HEK293 (cell line): ENCODE measurements at regions not wholly inside any gene's neighbourhood (a gene's known extent, or its start where the extent isn't known, plus 50 kb on each side); places are given as distances from the start of the nearest gene placed in this dataset.

Source experiments
- CTCF ChIA-PET: fragments of 350-600 bp; formaldehyde crosslinking; extraction: SDS; loops from one replicate; lab custom pipeline; 2021; ENCODE audit warnings: antibody characterized with exemption; lab: Yijun Ruan, JAX
- POLR2A ChIA-PET: fragments of 300-600 bp; formaldehyde crosslinking; extraction: SDS; loops from one replicate; lab custom pipeline; 2020; ENCODE audit warnings: antibody characterized with exemption, inconsistent platforms; lab: Yijun Ruan, JAX
- H3K27ac ChIP-seq: fragments of 200-500 bp; sonication (Bioruptor generic); 2 replicates; pipeline ENCODE4 v1.5.1; 2014; ENCODE audit warnings: low read depth, low read length, control low read depth, inconsistent platforms; ENCODE audit errors: extremely low read depth
- H3K36me3 ChIP-seq, 2 experiments: fragments of 200-500 bp in 1 of 2; sonication (Bioruptor generic) in 1 of 2; 1 replicate in 1 of 2; 2 replicates in 1 of 2; pipeline ENCODE4 v1.5.1; 2014 to 2017; ENCODE audit warnings: inconsistent platforms in 2 of 2, low read length in 2 of 2; ENCODE audit not compliant: control insufficient read depth in 2 of 2, insufficient read depth in 1 of 2
- H3K4me1 ChIP-seq: fragments of 200-500 bp; sonication (Bioruptor generic); 2 replicates; pipeline ENCODE4 v1.5.1; 2014; ENCODE audit warnings: mild to moderate bottlenecking, low read length, inconsistent platforms; ENCODE audit not compliant: control insufficient read depth, insufficient read depth
- H3K4me3 ChIP-seq: 2 replicates; pipeline ENCODE4 v1.5.1; 2011; ENCODE audit warnings: low read depth, mild to moderate bottlenecking, control low read depth, low read length, moderate library complexity
- H3K9me3 ChIP-seq: fragments of 200-500 bp; sonication (Bioruptor generic); 2 replicates; pipeline ENCODE4 v1.5.1; 2014; ENCODE audit warnings: low read depth, low read length, inconsistent platforms; ENCODE audit not compliant: control insufficient read depth, insufficient read depth
- BCL11A ChIP-seq: fragments of 450-650 bp; formaldehyde crosslinking; IDR thresholded peaks from 2 replicates; pipeline ENCODE4 v1.5.1; 2016; ENCODE audit warnings: low read depth, missing biosample characterization, missing genetic modification characterization
- EGR2 ChIP-seq: fragments of 450-650 bp; formaldehyde crosslinking; IDR thresholded peaks from 2 replicates; pipeline ENCODE4 v1.5.1; 2016; ENCODE audit warnings: low read depth, missing biosample characterization, missing genetic modification characterization
- KLF16 ChIP-seq: fragments of 450-650 bp; formaldehyde crosslinking; IDR thresholded peaks from 2 replicates; pipeline ENCODE4 v1.5.1; 2017; ENCODE audit warnings: missing biosample characterization, missing genetic modification characterization
- ZBTB20 ChIP-seq: fragments of 450-650 bp; formaldehyde crosslinking; IDR thresholded peaks from 2 replicates; pipeline ENCODE4 v1.5.1; 2016; ENCODE audit warnings: missing biosample characterization, missing genetic modification characterization
- ZBTB26 ChIP-seq: fragments of 450-650 bp; formaldehyde crosslinking; optimal IDR thresholded peaks from 2 replicates; pipeline ENCODE3; 2016; ENCODE audit warnings: missing biosample characterization, mild to moderate bottlenecking, missing genetic modification characterization
- ZBTB7A ChIP-seq: fragments of 450-650 bp; formaldehyde crosslinking; IDR thresholded peaks from 2 replicates; pipeline ENCODE4 v1.5.1; 2016; ENCODE audit warnings: low read depth, missing biosample characterization, missing genetic modification characterization
- ZBTB8A ChIP-seq: fragments of 450-650 bp; formaldehyde crosslinking; IDR thresholded peaks from 2 replicates; pipeline ENCODE4 v1.5.1; 2016; ENCODE audit warnings: missing biosample characterization, missing genetic modification characterization
- ZFHX2 ChIP-seq: fragments of 450-650 bp; formaldehyde crosslinking; conservative IDR thresholded peaks from 2 replicates; pipeline ENCODE4 v1.5.1; 2016; ENCODE audit warnings: missing biosample characterization, missing genetic modification characterization
- ZIC2 ChIP-seq: fragments of 450-650 bp; formaldehyde crosslinking; IDR thresholded peaks from 2 replicates; pipeline ENCODE4 v1.5.1; 2016; ENCODE audit warnings: missing biosample characterization, missing genetic modification characterization
- ZNF2 ChIP-seq: fragments of 450-650 bp; formaldehyde crosslinking; IDR thresholded peaks from 2 replicates; pipeline ENCODE4 v1.5.1; 2016; ENCODE audit warnings: missing biosample characterization, missing genetic modification characterization
- ZNF214 ChIP-seq: fragments of 450-650 bp; formaldehyde crosslinking; IDR thresholded peaks from 2 replicates; pipeline ENCODE4 v1.5.1; 2017; ENCODE audit warnings: missing biosample characterization, mild to moderate bottlenecking, missing genetic modification characterization, borderline replicate concordance
- ZNF48 ChIP-seq: fragments of 450-650 bp; formaldehyde crosslinking; IDR thresholded peaks from 2 replicates; pipeline ENCODE4 v1.5.1; 2016; ENCODE audit warnings: missing biosample characterization, missing genetic modification characterization
- ZNF488 ChIP-seq: fragments of 450-650 bp; formaldehyde crosslinking; IDR thresholded peaks from 2 replicates; pipeline ENCODE4 v1.5.1; 2016; ENCODE audit warnings: missing biosample characterization, missing genetic modification characterization
- ZNF501 ChIP-seq: fragments of 450-650 bp; formaldehyde crosslinking; IDR thresholded peaks from 2 replicates; pipeline ENCODE4 v1.5.1; 2016; ENCODE audit warnings: missing biosample characterization, missing genetic modification characterization
- ZNF529 ChIP-seq: fragments of 450-650 bp; formaldehyde crosslinking; IDR thresholded peaks from 2 replicates; pipeline ENCODE4 v1.5.1; 2017; ENCODE audit warnings: missing genetic modification characterization, missing biosample characterization; ENCODE audit not compliant: insufficient replicate concordance
- ZNF596 ChIP-seq: fragments of 450-650 bp; IDR thresholded peaks from 2 replicates; pipeline ENCODE4 v1.5.0; 2018; ENCODE audit warnings: missing biosample characterization, mild to moderate bottlenecking, missing genetic modification characterization, moderate library complexity
- ZNF624 ChIP-seq: fragments of 450-650 bp; formaldehyde crosslinking; IDR thresholded peaks from 2 replicates; pipeline ENCODE4 v1.5.1; 2017; ENCODE audit warnings: missing biosample characterization, missing genetic modification characterization
- ZNF639 ChIP-seq: fragments of 450-650 bp; formaldehyde crosslinking; IDR thresholded peaks from 2 replicates; pipeline ENCODE4 v1.5.1; 2016; ENCODE audit warnings: missing biosample characterization, missing genetic modification characterization
- ZNF830 ChIP-seq: fragments of 450-650 bp; IDR thresholded peaks from 2 replicates; pipeline ENCODE4 v1.5.0; 2018; ENCODE audit warnings: missing biosample characterization, missing genetic modification characterization, low read depth, mild to moderate bottlenecking, moderate library complexity
- ZSCAN4 ChIP-seq: fragments of 450-650 bp; formaldehyde crosslinking; IDR thresholded peaks from 2 replicates; pipeline ENCODE4 v1.5.1; 2017; ENCODE audit warnings: missing biosample characterization, missing genetic modification characterization
- TF ChIP-seq, protein P1 (sequence below): fragments of 450-650 bp; formaldehyde crosslinking; IDR thresholded peaks from 2 replicates; pipeline ENCODE4 v1.5.1; 2016; ENCODE audit warnings: missing biosample characterization, missing genetic modification characterization
- TF ChIP-seq, protein P2 (sequence below): fragments of 450-650 bp; formaldehyde crosslinking; IDR thresholded peaks from 2 replicates; pipeline ENCODE4 v1.5.1; 2016; ENCODE audit warnings: missing biosample characterization, missing genetic modification characterization

GRCh38 chr21:43299441-43300277 is 127.3 kb downstream of the SIK1 start:
- Histone ChIP-seq H3K4me3 (no peak overlapping the region), H3K27ac (no peak overlapping the region), H3K36me3 (no peaks in the 10 kb centered on the region), H3K4me1 (no peaks in the 10 kb centered on the region), H3K9me3 (no peaks in the 10 kb centered on the region)
- TF ChIP-seq ZBTB7A (no peak), ZIC2 (tag by site-specific recombination) (peak; percentile 44; the same call in 1 of the 2 replicates), BCL11A (no peak), ZNF214 (tag by site-specific recombination) (no peak)
- ChIA-PET CTCF (interaction anchor here (0.6 kb wide), 1 partner anchor 335 kb away, joined by 4 read pairs; no protein-coding TSS in a partner anchor), POLR2A (no interaction called here)

DNA sequence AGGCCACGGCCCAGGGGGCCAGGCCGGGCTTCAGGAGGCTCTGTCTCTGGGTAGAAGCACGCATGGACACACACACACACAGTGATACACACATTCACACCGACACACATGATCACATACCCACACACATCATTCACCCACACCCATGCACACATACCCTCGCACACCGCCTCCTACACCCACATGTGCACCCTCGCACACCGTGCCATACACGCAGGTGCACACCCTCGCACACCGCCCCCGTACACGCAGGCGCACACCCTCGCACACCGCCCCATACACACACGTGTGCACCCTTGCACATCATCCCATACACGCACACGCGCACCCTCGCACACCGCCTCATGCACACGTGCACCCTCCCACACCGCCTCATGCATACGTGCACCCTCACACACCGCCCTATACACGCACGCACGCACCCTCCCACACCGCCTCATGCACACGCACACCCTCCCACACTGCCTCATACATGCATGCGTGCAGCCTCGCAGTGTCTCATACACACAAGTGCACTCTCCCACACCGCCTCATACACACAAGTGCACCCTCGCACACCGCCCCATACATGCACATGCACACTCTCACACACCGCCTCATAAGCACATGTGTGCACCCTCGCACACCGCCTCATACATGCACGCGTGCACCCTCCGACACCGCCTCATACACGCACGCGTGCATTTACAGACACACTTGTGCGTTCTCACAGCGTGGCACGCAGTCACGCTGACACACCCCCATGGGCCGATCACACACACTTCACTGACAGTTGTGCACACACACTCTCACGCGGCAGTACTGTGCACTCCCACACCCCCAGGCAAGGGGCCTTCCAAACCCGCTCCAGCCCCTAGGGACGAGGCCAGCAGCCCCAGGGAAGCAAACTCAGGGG is 128.1 kb downstream of the SIK1 start:
- H3K4me1 ChIP-seq: no peaks in the 10 kb centered on the region
- POLR2A ChIA-PET: no interaction called here
- H3K4me3 ChIP-seq: no peak overlapping the region
- no peaks in the 10 kb centered on the region for H3K36me3 ChIP-seq
- H3K9me3 ChIP-seq: no peaks in the 10 kb centered on the region
- no peak overlapping the region for H3K27ac ChIP-seq
- TF ChIP-seq ZSCAN4 (tag by site-specific recombination) (0 out of 2 replicates have a peak, but pooled peaks have one; percentile 41), ZBTB26 (tag by site-specific recombination) (no peak), ZNF48 (tag by site-specific recombination) (peak; percentile 9; the same call in 1 of the 2 replicates), ZFHX2 (tag by site-specific recombination) (peak; percentile 96), EGR2 (peak; percentile 95), ZNF830 (tag by site-specific recombination) (no peak)
- CTCF ChIA-PET: no interaction called here

GRCh38 chr21:43297989-43298388 is 128.9 kb downstream of the SIK1 start:
- Histone ChIP-seq H3K9me3 (no peaks in the 10 kb centered on the region), H3K27ac (no peak overlapping the region), H3K4me1 (no peaks in the 10 kb centered on the region), H3K36me3 (no peaks in the 10 kb centered on the region), H3K4me3 (no peak overlapping the region)
- CTCF ChIA-PET: no interaction called here
- POLR2A ChIA-PET: no interaction called here
- TF ChIP-seq ZNF2 (tag by site-specific recombination) (no peak), ZNF624 (tag by site-specific recombination) (no peak), KLF16 (tag by site-specific recombination) (no peak), ZBTB20 (tag by site-specific recombination) (no peak), ZBTB8A (tag by site-specific recombination) (no peak), ZNF596 (tag by site-specific recombination) (no peak), ZNF529 (no peak), ZNF639 (tag by site-specific recombination) (no peak), ZNF488 (tag by site-specific recombination) (no peak), ZNF501 (no peak)
- TF ChIP-seq, protein P1, sequence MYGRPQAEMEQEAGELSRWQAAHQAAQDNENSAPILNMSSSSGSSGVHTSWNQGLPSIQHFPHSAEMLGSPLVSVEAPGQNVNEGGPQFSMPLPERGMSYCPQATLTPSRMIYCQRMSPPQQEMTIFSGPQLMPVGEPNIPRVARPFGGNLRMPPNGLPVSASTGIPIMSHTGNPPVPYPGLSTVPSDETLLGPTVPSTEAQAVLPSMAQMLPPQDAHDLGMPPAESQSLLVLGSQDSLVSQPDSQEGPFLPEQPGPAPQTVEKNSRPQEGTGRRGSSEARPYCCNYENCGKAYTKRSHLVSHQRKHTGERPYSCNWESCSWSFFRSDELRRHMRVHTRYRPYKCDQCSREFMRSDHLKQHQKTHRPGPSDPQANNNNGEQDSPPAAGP (tag by site-specific recombination): no peak
- TF ChIP-seq, protein P2, sequence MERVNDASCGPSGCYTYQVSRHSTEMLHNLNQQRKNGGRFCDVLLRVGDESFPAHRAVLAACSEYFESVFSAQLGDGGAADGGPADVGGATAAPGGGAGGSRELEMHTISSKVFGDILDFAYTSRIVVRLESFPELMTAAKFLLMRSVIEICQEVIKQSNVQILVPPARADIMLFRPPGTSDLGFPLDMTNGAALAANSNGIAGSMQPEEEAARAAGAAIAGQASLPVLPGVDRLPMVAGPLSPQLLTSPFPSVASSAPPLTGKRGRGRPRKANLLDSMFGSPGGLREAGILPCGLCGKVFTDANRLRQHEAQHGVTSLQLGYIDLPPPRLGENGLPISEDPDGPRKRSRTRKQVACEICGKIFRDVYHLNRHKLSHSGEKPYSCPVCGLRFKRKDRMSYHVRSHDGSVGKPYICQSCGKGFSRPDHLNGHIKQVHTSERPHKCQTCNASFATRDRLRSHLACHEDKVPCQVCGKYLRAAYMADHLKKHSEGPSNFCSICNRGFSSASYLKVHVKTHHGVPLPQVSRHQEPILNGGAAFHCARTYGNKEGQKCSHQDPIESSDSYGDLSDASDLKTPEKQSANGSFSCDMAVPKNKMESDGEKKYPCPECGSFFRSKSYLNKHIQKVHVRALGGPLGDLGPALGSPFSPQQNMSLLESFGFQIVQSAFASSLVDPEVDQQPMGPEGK (tag by site-specific recombination): no peak
